ENCODE measurements at regions not wholly inside any gene's neighbourhood (a gene's known extent, or its start where the extent isn't known, plus 50 kb on each side); places are given as distances from the start of the nearest gene placed in this dataset.

DNA sequence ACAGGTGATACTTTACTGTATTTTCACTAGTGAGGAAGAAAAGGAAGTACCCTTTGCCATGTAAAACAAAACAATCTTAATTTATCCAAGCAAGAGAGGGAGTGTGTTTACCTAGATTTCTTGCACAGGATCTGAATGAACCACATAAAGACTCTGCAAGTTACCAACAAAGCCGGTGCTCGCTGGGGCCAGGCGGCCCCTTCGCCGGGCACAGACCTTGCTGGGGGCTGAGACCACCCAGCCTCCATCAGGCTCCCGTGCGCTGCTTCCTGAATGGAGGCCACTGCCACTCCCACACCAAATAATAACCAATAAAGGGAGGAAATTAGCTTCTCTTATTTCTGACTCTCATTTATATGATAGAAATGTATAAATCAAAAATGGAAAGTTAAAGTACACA is 625.0 kb upstream of the ADARB2 start:
- no peak for TF ChIP-seq EZH2 (IDR thresholded peaks at IDR 0.05; ENCODE audit: borderline replicate concordance)
- TF ChIP-seq, protein P1, sequence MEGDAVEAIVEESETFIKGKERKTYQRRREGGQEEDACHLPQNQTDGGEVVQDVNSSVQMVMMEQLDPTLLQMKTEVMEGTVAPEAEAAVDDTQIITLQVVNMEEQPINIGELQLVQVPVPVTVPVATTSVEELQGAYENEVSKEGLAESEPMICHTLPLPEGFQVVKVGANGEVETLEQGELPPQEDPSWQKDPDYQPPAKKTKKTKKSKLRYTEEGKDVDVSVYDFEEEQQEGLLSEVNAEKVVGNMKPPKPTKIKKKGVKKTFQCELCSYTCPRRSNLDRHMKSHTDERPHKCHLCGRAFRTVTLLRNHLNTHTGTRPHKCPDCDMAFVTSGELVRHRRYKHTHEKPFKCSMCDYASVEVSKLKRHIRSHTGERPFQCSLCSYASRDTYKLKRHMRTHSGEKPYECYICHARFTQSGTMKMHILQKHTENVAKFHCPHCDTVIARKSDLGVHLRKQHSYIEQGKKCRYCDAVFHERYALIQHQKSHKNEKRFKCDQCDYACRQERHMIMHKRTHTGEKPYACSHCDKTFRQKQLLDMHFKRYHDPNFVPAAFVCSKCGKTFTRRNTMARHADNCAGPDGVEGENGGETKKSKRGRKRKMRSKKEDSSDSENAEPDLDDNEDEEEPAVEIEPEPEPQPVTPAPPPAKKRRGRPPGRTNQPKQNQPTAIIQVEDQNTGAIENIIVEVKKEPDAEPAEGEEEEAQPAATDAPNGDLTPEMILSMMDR (IDR thresholded peaks at IDR 0.05; ENCODE audit: poor library complexity), result no peak
